ENCODE measurements at regions not wholly inside any gene's neighbourhood (a gene's known extent, or its start where the extent isn't known, plus 50 kb on each side); places are given as distances from the start of the nearest gene placed in this dataset.

GRCh38 chr2:195538937-195539336 lies 118.1 kb upstream of the SLC39A10 start:
- intact Hi-C loops (cut with micrococcal nuclease) = no loop called here
- POLR2A ChIA-PET (ENCODE audit: unreplicated experiment) = no interaction called here
- Histone ChIP-seq H3K4me3 (ENCODE audit: low read length) (no peak overlapping the region), H4K20me1 (ENCODE audit: low read length) (no peaks in the 10 kb centered on the region), H3K36me3 (ENCODE audit: low read depth, low read length) (no peaks in the 10 kb centered on the region), H2AFZ (ENCODE audit: low read length) (no peak overlapping the region), H3F3A (ENCODE audit: low read length, unreplicated experiment) (no peaks in the 10 kb centered on the region), H3K27ac (ENCODE audit: low read length) (no peak overlapping the region), H3K27me3 (ENCODE audit: low read length) (no peaks in the 10 kb centered on the region), H3K4me2 (ENCODE audit: low read length) (no peak overlapping the region), H3K9me2 (replicated peaks; ENCODE audit: low read length) (no peaks in the 10 kb centered on the region), H3K79me2 (ENCODE audit: low read length) (no peaks in the 10 kb centered on the region), H3K9ac (ENCODE audit: low read length) (no peak overlapping the region), H3K9me3 (ENCODE audit: low read length) (no peaks in the 10 kb centered on the region), H3K4me1 (ENCODE audit: insufficient read depth, low read length) (peaks cover 8% of the 10 kb centered on the region)
- DNase-seq (no peak), ATAC-seq (no peak)
- BruUV-seq (replicated peaks) = no TSS peak
- TF ChIP-seq CTCF (conservative IDR thresholded peaks at IDR 0.05; ENCODE audit: low read depth, low read length) = no peak
- no peak for TF ChIP-seq EZH2 (IDR thresholded peaks at IDR 0.05; ENCODE audit: low read length, unreplicated experiment)
- no peak for TF ChIP-seq EZH2phosphoT487 (IDR thresholded peaks at IDR 0.05; ENCODE audit: borderline replicate concordance, low read length)
- CTCF ChIA-PET = no interaction called here

- no peak overlapping the region for H3K9ac ChIP-seq (ENCODE audit: low read length)
- CTCF ChIA-PET = no interaction called here
- TF ChIP-seq CTCF (conservative IDR thresholded peaks at IDR 0.05; ENCODE audit: low read depth, low read length) (no peak), EZH2 (IDR thresholded peaks at IDR 0.05; ENCODE audit: low read length, unreplicated experiment) (no peak), EZH2phosphoT487 (IDR thresholded peaks at IDR 0.05; ENCODE audit: borderline replicate concordance, low read length) (no peak)
- no peaks in the 10 kb centered on the region for H3K79me2 ChIP-seq (ENCODE audit: low read length)
- no peaks in the 10 kb centered on the region for H3K9me3 ChIP-seq (ENCODE audit: low read length)
- ATAC-seq (no peak), DNase-seq (no peak)
- no peak overlapping the region for H2AFZ ChIP-seq (ENCODE audit: low read length)
- POLR2A ChIA-PET (ENCODE audit: unreplicated experiment) = no interaction called here
- H4K20me1 ChIP-seq (ENCODE audit: low read length) = no peaks in the 10 kb centered on the region
- H3K27ac ChIP-seq (ENCODE audit: low read length) = no peak overlapping the region
- peaks cover 19% of the 10 kb centered on the region for H3K4me1 ChIP-seq (ENCODE audit: insufficient read depth, low read length)
- H3K4me3 ChIP-seq (ENCODE audit: low read length) = no peak overlapping the region
- intact Hi-C loops (cut with micrococcal nuclease) = no loop called here
- H3K4me2 ChIP-seq (ENCODE audit: low read length) = no peak overlapping the region
- no peaks in the 10 kb centered on the region for H3F3A ChIP-seq (ENCODE audit: low read length, unreplicated experiment)
- no TSS peak for BruUV-seq (replicated peaks)
- no peaks in the 10 kb centered on the region for H3K9me2 ChIP-seq (replicated peaks; ENCODE audit: low read length)
- no peaks in the 10 kb centered on the region for H3K27me3 ChIP-seq (ENCODE audit: low read length)
- H3K36me3 ChIP-seq (ENCODE audit: low read depth, low read length) = no peaks in the 10 kb centered on the region
Measured at GRCh38 chr2:195537811-195538210, 119.2 kb upstream of the SLC39A10 start.

- no peaks in the 10 kb centered on the region for H3F3A ChIP-seq (ENCODE audit: low read length, unreplicated experiment)
- no peak overlapping the region for H3K9ac ChIP-seq (ENCODE audit: low read length)
- TF ChIP-seq EZH2 (IDR thresholded peaks at IDR 0.05; ENCODE audit: low read length, unreplicated experiment) (no peak), CTCF (conservative IDR thresholded peaks at IDR 0.05; ENCODE audit: low read depth, low read length) (no peak), EZH2phosphoT487 (IDR thresholded peaks at IDR 0.05; ENCODE audit: borderline replicate concordance, low read length) (no peak)
- H3K4me1 ChIP-seq (ENCODE audit: insufficient read depth, low read length) = peaks cover 23% of the 10 kb centered on the region
- no peaks in the 10 kb centered on the region for H3K36me3 ChIP-seq (ENCODE audit: low read depth, low read length)
- ATAC-seq = no peak
- no peaks in the 10 kb centered on the region for H3K79me2 ChIP-seq (ENCODE audit: low read length)
- H3K4me3 ChIP-seq (ENCODE audit: low read length) = no peak overlapping the region
- no peaks in the 10 kb centered on the region for H3K27me3 ChIP-seq (ENCODE audit: low read length)
- H3K27ac ChIP-seq (ENCODE audit: low read length) = no peak overlapping the region
- no peaks in the 10 kb centered on the region for H4K20me1 ChIP-seq (ENCODE audit: low read length)
- intact Hi-C loops (cut with micrococcal nuclease) = no loop called here
- POLR2A ChIA-PET (ENCODE audit: unreplicated experiment) = no interaction called here
- H3K4me2 ChIP-seq (ENCODE audit: low read length) = no peak overlapping the region
- no TSS peak for BruUV-seq (replicated peaks)
- H2AFZ ChIP-seq (ENCODE audit: low read length) = no peak overlapping the region
- DNase-seq = no peak
- no peaks in the 10 kb centered on the region for H3K9me3 ChIP-seq (ENCODE audit: low read length)
- CTCF ChIA-PET = no interaction called here
- H3K9me2 ChIP-seq (replicated peaks; ENCODE audit: low read length) = no peaks in the 10 kb centered on the region
Measured at GRCh38 chr2:195536906-195537305, 120.1 kb upstream of the SLC39A10 start.
